ENCODE measurements at regions not wholly inside any gene's neighbourhood (a gene's known extent, or its start where the extent isn't known, plus 50 kb on each side); places are given as distances from the start of the nearest gene placed in this dataset.

DNA sequence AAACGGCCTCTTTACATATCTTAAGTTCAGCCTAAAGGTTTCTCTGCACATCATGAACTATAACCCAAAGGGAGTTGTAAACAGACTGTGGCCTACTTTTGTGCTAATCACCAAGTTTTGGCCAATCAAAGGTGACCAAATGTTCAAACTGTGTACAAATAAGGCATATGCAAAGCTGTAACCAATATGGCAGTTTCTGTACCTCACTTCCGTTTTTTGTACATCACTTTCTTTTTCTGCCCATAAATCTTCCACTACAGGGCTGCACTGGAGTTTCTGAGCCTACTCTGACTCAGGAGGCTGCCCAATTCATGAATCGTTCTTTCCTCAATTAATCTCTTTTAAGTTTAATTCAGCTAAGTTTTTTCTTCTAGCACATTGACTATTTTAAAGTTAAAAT is 318.7 kb downstream of the SLC7A11 start:
- intact Hi-C loops (cut with DNase I), result no loop called here
- TF ChIP-seq, protein P1, sequence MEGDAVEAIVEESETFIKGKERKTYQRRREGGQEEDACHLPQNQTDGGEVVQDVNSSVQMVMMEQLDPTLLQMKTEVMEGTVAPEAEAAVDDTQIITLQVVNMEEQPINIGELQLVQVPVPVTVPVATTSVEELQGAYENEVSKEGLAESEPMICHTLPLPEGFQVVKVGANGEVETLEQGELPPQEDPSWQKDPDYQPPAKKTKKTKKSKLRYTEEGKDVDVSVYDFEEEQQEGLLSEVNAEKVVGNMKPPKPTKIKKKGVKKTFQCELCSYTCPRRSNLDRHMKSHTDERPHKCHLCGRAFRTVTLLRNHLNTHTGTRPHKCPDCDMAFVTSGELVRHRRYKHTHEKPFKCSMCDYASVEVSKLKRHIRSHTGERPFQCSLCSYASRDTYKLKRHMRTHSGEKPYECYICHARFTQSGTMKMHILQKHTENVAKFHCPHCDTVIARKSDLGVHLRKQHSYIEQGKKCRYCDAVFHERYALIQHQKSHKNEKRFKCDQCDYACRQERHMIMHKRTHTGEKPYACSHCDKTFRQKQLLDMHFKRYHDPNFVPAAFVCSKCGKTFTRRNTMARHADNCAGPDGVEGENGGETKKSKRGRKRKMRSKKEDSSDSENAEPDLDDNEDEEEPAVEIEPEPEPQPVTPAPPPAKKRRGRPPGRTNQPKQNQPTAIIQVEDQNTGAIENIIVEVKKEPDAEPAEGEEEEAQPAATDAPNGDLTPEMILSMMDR (IDR thresholded peaks at IDR 0.05), result no peak
- H3K4me3 ChIP-seq, result no peak overlapping the region
- no peaks in the 10 kb centered on the region for H3K4me1 ChIP-seq
- no peak overlapping the region for H3K9ac ChIP-seq (ENCODE audit: low read depth in 2 of 2, low read length in 2 of 2)
- no peak for DNase-seq
- no peaks in the 10 kb centered on the region for H3K27me3 ChIP-seq
- no peaks in the 10 kb centered on the region for H3K36me3 ChIP-seq
- H3K27ac ChIP-seq, result no peak overlapping the region
- no peaks in the 10 kb centered on the region for H3K9me3 ChIP-seq

DNA sequence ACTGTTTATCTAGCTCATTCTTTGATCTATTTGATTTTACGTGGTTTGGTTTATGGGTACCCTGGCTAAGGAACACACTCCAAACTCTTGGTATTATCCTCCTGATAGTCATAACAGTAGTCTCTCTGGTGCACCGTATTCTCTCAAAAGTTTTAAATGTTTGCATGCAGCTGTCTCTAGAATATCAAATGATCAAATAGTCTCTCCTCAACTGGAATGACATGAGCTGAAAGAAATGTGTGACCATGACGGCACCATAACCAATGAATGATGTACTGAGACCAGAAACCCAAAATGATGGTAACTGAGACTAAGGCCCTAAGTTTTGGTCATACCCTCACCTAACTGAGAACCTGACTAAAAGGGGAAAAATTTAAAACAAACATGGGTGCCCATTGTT is 319.4 kb downstream of the SLC7A11 start:
- TF ChIP-seq, protein P1 (IDR thresholded peaks at IDR 0.05), result no peak
- Histone ChIP-seq H3K4me3 (no peak overlapping the region), H3K27ac (no peak overlapping the region), H3K27me3 (no peaks in the 10 kb centered on the region), H3K9ac (ENCODE audit: low read depth in 2 of 2, low read length in 2 of 2) (no peak overlapping the region), H3K4me1 (no peaks in the 10 kb centered on the region), H3K9me3 (no peaks in the 10 kb centered on the region), H3K36me3 (no peaks in the 10 kb centered on the region)
- no peak for DNase-seq
- intact Hi-C loops (cut with DNase I), result no loop called here

- DNase-seq, result no peak
- Histone ChIP-seq H3K4me3 (no peak overlapping the region), H3K36me3 (no peaks in the 10 kb centered on the region), H3K27ac (no peak overlapping the region), H3K27me3 (no peaks in the 10 kb centered on the region), H3K9me3 (no peaks in the 10 kb centered on the region), H3K9ac (ENCODE audit: low read depth in 2 of 2, low read length in 2 of 2) (no peak overlapping the region), H3K4me1 (no peaks in the 10 kb centered on the region)
- TF ChIP-seq, protein P1 (IDR thresholded peaks at IDR 0.05), result no peak
- intact Hi-C loops (cut with DNase I), result no loop called here
Observed at GRCh38 chr4:137909529-137910309, 332.4 kb downstream of the SLC7A11 start.

DNA sequence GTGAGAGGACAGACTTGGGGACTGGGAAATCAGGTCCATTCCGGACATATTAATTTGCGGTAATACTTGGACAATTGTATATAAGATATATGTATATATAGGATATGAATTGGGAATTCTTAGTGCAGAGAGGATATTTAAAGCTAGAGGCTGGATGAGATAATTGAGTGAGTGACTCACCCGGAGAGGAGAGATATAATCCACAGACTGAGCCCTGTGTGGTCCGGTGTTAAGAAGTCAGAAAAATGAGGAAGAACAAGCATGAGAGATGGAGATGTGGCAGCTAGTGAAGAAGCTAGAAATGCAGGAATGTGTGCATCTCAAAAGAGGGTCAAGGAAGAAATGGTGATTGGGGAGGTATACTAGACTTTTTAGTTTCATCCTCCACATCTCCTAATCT is 336.2 kb downstream of the SLC7A11 start:
- H3K4me3 ChIP-seq, result no peak overlapping the region
- no peaks in the 10 kb centered on the region for H3K4me1 ChIP-seq
- H3K9ac ChIP-seq (ENCODE audit: low read depth in 2 of 2, low read length in 2 of 2), result no peak overlapping the region
- H3K27ac ChIP-seq, result no peak overlapping the region
- H3K27me3 ChIP-seq, result no peaks in the 10 kb centered on the region
- no peaks in the 10 kb centered on the region for H3K36me3 ChIP-seq
- DNase-seq, result no peak
- intact Hi-C loops (cut with DNase I), result no loop called here
- no peaks in the 10 kb centered on the region for H3K9me3 ChIP-seq
- TF ChIP-seq, protein P1 (IDR thresholded peaks at IDR 0.05), result no peak

DNA sequence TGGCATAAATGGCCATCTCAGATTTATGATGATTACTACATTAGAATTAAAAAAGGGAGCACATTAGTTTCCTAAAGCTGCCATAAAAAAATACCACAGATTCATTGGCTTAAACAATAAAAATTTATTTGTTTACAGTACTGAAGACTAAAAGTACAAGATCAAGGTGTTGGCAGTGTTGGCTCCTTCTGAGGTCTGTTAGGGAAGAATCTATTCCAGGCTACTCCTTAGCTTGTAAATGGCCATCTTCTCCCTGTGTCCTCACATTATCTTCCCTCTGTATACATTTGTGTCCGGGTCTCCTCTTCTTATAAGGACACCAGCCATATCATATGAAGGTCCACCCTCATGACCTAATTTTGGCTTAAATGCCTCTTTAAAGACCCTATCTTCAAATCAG is 341.0 kb downstream of the SLC7A11 start:
- no peak overlapping the region for H3K4me3 ChIP-seq
- H3K36me3 ChIP-seq, result no peaks in the 10 kb centered on the region
- no peak overlapping the region for H3K27ac ChIP-seq
- H3K4me1 ChIP-seq, result no peaks in the 10 kb centered on the region
- no peak overlapping the region for H3K9ac ChIP-seq (ENCODE audit: low read depth in 2 of 2, low read length in 2 of 2)
- TF ChIP-seq, protein P1 (IDR thresholded peaks at IDR 0.05), result no peak
- no peaks in the 10 kb centered on the region for H3K9me3 ChIP-seq
- H3K27me3 ChIP-seq, result no peaks in the 10 kb centered on the region
- no peak for DNase-seq
- intact Hi-C loops (cut with DNase I), result no loop called here
